K562 (cell line): ENCODE measurements at regions not wholly inside any gene's neighbourhood (a gene's known extent, or its start where the extent isn't known, plus 50 kb on each side); places are given as distances from the start of the nearest gene placed in this dataset.
A peak's percentile ranks its signal among the peaks of the same experiment; 100 is the strongest.

Experiments
- CBFA2T3 ChIP-seq: fragments of 450-650 bp; IDR thresholded peaks from 2 replicates; pipeline ENCODE4 v1.6.1; 2017
- DEAF1 ChIP-seq: fragments of 450-650 bp; formaldehyde crosslinking; IDR thresholded peaks from 2 replicates; pipeline ENCODE4 v1.4.0; 2020; ENCODE audit warnings: mild to moderate bottlenecking, moderate library complexity
- E4F1 ChIP-seq: fragments of 250-450 bp; sonication (Bioruptor Pico); IDR thresholded peaks from 2 replicates; pipeline ENCODE4 v1.5.0; 2021; ENCODE audit warnings: mild to moderate bottlenecking, borderline replicate concordance
- LEF1 ChIP-seq: fragments of 450-650 bp; IDR thresholded peaks from 2 replicates; pipeline ENCODE4 v1.6.1; 2016; ENCODE audit warnings: mild to moderate bottlenecking
- NKRF ChIP-seq: fragments of 450-650 bp; IDR thresholded peaks from 2 replicates; pipeline ENCODE4 v1.6.1; 2016; ENCODE audit warnings: borderline replicate concordance
- PHTF2 ChIP-seq: fragments of 250-450 bp; sonication (Bioruptor Pico); IDR thresholded peaks from 2 replicates; pipeline ENCODE4 v1.5.0; 2021; ENCODE audit warnings: mild to moderate bottlenecking
- PRPF4 ChIP-seq: fragments of 200-400 bp; formaldehyde crosslinking; IDR thresholded peaks from one replicate; pipeline ENCODE4 v1.6.1; 2017; ENCODE audit warnings: low read length, low read depth, mild to moderate bottlenecking; ENCODE audit not compliant: insufficient read depth, poor library complexity, severe bottlenecking
- TBL1XR1 ChIP-seq, 2 experiments: IDR thresholded peaks; 2 replicates each; pipeline ENCODE4 v1.6.1; 2012; ENCODE audit warnings: improper control_type of control experiment in 2 of 2, low read length in 2 of 2, mild to moderate bottlenecking in 1 of 2
- UBTF ChIP-seq, 2 experiments: IDR thresholded peaks; 2 replicates each; pipeline ENCODE4 v1.6.1; 2012; ENCODE audit warnings: improper control_type of control experiment in 2 of 2, low read depth in 2 of 2, low read length in 2 of 2, borderline replicate concordance in 1 of 2
- ZFP91 ChIP-seq: sonication (generic); formaldehyde crosslinking; IDR thresholded peaks from 2 replicates; pipeline ENCODE4 v1.8.0; 2022; ENCODE audit warnings: mild to moderate bottlenecking, missing genetic modification reagents

GRCh38 chr6:88301888-88302768 lies 136.0 kb upstream of the CNR1 start (continued):
- TF ChIP-seq ZFP91 (CRISPR knock-in tag) = no peak
- peak in 1 of 2 experiments; percentile 64; a peak in 1 of 4 replicates for TF ChIP-seq TBL1XR1 (IDR thresholded peaks at IDR 0.05; ENCODE audit: low read length in 2 of 2)
- no peak for TF ChIP-seq PHTF2 (CRISPR knock-in tag)
- peak; percentile 95 for TF ChIP-seq CBFA2T3
- TF ChIP-seq PRPF4 = no peak
- TF ChIP-seq NKRF = no peak
- TF ChIP-seq DEAF1 (CRISPR knock-in tag) = no peak; the same call in 1 of the 2 replicates
- 0 out of 2 replicates have a peak, but pooled peaks have one; percentile 30 for TF ChIP-seq LEF1
- TF ChIP-seq E4F1 = no peak
- TF ChIP-seq UBTF (IDR thresholded peaks at IDR 0.05; ENCODE audit: borderline replicate concordance in 1 of 2, low read depth in 2 of 2, low read length in 2 of 2) = no peak
